H1 (cell line): ENCODE measurements at regions not wholly inside any gene's neighbourhood (a gene's known extent, or its start where the extent isn't known, plus 50 kb on each side); places are given as distances from the start of the nearest gene placed in this dataset.

Source experiments
- ATF3 ChIP-seq: IDR thresholded peaks from 2 replicates; pipeline ENCODE4 v1.6.1; 2011; ENCODE audit warnings: low read depth, mild to moderate bottlenecking, low read length; ENCODE audit not compliant: insufficient read depth
- TAF1 ChIP-seq: IDR thresholded peaks from 2 replicates; pipeline ENCODE4 v1.6.1; 2011; ENCODE audit warnings: mild to moderate bottlenecking, low read depth, low read length
- USF2 ChIP-seq: IDR thresholded peaks from 2 replicates; pipeline ENCODE4 v1.6.1; 2011; ENCODE audit warnings: low read length, improper control_type of control experiment

GRCh38 chr1:83756984-83757717, 241.8 kb downstream of the TTLL7 start (continued):
- TF ChIP-seq ATF3 (no peak), TAF1 (no peak), USF2 (no peak)
